ENCODE measurements at regions not wholly inside any gene's neighbourhood (a gene's known extent, or its start where the extent isn't known, plus 50 kb on each side); places are given as distances from the start of the nearest gene placed in this dataset.
A peak's percentile ranks its signal among the peaks of the same experiment; 100 is the strongest.
"Not testable (repeated sequence)": the region's sequence is repeated elsewhere in the genome, so short reads cannot be mapped to it uniquely, and the experiment has no call there.

DNA sequence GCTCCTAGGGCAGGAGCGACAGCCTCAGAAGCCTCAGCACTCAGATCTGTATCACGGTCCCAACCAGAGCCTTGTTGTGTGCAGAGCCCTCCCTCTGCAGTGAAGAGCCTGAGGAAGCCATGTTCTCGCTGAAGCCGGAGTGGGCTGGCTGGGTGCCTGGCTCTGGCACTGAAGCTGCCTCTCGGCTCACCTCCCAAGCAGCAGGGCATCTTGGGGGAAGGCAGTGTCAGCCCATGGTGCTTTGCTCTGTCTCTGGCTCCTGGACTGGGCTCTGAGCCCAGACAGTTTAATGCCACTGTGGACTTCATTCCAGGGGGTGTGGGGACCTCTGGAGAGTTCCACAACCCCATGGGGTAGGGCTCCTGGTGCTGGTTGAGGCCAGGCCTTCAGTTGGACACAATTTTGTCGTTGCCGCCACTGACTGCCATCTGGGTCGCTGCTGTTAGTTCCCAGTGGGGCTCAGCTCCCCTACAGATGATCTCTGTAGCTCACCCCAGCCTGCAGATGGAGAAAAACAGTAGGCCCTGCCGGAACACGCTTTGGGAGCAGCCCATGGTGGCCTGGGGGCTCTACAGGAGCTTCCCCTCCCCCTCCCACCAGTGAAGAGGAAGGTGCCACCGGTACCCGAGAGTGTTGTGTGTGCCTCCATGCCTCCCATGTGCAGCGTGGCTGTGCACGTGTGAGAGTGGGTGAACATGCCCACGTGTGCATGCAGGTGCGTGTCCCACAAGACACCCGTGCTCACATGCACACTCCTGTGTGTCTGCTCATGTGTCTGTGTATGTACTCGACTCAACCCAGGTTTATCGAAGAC is 86.5 kb upstream of the B3GAT1 start:
- peak; percentile 67 for DNase-seq (ENCODE audit: low spot score)

- DNase-seq (ENCODE audit: low spot score) = no peak
These were observed 85.5 kb upstream of the B3GAT1 start for GRCh38 chr11:134497586-134497985.

- not testable (repeated sequence) for DNase-seq (ENCODE audit: low spot score)
These were observed 84.0 kb upstream of the B3GAT1 start for GRCh38 chr11:134496058-134496457.

GRCh38 chr11:134494395-134494794 is 82.4 kb upstream of the B3GAT1 start:
- not testable (repeated sequence) for DNase-seq (ENCODE audit: low spot score)

- not testable (repeated sequence) for DNase-seq (ENCODE audit: low spot score)
These were observed 80.4 kb upstream of the B3GAT1 start for GRCh38 chr11:134492411-134492810.

- DNase-seq (ENCODE audit: low spot score) = no peak
These were observed 77.7 kb upstream of the B3GAT1 start for GRCh38 chr11:134489728-134490127.

GRCh38 chr11:134488913-134489312 is 76.9 kb upstream of the B3GAT1 start:
- DNase-seq (ENCODE audit: low spot score) = no peak

DNA sequence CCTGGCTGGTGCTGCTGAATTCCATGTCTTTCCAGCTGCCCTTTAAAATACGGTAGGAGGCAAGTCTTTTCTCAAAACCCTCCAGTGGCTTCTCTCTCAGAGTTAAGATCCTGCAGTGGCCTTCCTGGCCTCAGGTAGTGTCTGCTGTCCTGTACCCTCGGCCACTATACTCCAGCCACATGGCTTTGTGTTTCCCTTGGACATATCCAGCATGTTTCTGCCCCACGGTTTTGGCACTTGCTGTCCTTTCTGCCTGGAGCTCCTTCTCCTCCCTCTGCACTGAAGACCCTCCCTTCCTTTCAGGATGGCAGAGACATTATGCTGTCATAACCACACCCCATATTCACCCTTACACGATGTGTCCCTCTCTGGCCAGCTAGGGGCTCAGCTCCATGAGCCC is 76.5 kb upstream of the B3GAT1 start:
- no peak for DNase-seq (ENCODE audit: low spot score)

- DNase-seq (ENCODE audit: low spot score) = no peak
These were observed 75.7 kb upstream of the B3GAT1 start for GRCh38 chr11:134487696-134488095.

GRCh38 chr11:134486704-134487103 is 74.7 kb upstream of the B3GAT1 start:
- DNase-seq (ENCODE audit: low spot score) = no peak

GRCh38 chr11:134486106-134486505 is 74.1 kb upstream of the B3GAT1 start:
- DNase-seq (ENCODE audit: low spot score) = no peak

DNA sequence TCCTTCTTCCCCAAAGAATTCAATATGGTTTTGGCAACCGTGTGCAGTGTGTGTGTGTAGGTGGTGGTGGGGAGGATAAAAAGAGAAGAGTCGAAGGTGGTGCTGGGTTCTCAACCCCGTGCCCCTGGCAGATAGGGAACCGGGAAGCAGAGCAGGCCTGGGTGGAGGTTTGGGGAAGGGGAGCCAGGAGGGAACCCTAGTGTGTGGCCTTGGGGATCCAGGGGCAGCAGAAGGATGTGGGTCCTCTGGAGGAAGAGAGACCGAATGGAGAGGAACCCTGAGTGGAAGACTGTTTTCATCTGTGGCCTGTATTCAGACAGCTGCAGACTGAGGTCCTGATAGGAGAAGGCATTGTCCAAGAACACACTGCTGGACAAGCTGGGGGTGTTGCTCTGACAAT is 73.3 kb upstream of the B3GAT1 start:
- DNase-seq (ENCODE audit: low spot score) = no peak

- DNase-seq (ENCODE audit: low spot score) = no peak
These were observed 71.8 kb upstream of the B3GAT1 start for GRCh38 chr11:134483857-134484256.

DNA sequence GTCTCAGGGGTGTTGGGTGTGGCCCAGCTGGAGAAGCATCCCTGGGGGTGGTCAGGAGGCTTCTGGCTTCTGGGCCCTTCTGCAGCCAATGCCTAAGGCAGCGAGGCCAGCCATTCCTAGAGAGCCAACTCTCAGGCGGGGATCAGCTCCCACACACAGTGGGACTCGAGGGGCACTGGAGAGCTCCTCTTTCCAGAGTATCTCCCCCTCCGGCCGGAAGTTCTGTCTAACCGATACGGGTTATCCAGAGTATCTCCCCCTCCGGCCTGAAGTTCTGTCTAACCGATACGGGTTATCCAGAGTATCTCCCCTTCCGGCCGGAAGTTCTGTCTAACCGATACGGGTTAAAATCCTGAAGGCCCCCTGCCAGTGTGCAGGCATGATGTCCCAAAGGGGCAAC is 71.2 kb upstream of the B3GAT1 start:
- DNase-seq (ENCODE audit: low spot score) = no peak

- no peak for DNase-seq (ENCODE audit: low spot score)
These were observed 70.8 kb upstream of the B3GAT1 start for GRCh38 chr11:134482865-134483264.

DNA sequence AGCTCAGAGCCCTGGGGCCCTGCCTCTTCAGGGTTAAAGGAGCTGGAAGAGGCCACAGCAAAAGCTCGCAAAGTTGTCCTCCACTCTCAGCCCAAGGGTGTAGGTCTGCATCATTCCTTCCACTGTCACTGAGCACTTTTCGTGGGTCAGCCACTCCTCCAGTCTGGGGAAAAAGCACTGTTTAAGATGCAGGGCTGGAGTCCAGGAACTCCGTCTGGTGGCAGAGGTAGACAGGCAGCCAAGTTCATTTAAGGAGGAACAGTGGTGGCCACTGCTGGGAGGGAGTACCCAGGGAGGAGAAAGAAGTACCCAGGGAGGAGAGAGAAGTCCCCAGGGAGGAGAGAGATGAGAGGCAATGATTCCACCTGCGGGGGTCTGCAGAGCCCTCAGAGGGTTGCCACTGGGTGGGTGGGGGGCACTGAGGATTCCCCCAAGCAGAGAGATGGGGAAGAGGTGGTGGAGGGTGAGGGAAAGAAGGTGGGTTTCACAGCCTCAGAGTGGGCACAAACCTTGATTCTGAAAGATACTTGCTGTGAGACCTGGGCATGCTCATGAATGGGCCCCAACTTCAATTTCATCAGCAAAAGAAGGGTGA is 70.0 kb upstream of the B3GAT1 start:
- no peak for DNase-seq (ENCODE audit: low spot score)

GRCh38 chr11:134481135-134481534 is 69.1 kb upstream of the B3GAT1 start:
- no peak for DNase-seq (ENCODE audit: low spot score)

DNA sequence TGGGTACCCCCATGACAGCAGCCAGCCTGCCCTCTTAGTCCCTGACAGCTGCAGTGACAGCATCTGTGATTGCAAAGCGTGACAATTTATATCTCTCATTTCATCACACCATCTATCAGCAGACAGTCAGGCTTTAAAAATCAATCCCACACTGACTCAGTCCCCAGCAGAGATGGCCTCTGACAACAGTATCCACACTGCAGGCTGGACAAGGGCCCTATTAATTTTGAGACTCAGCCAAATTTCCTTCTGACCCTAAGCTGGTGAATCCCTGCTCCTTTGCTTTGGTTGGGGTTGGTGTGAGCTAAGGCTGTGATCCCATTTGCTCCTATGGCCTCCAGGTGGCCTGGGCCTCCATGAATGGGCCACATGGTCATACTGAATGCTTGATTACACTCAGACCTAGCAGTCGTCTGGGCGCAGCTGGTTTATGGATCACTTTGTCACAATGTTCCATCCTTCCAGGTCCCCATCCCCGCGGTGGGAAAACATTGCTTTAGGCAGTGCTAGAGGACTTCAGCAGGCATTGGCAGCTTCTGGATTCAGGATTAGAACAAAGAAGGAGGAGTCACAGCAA is 68.2 kb upstream of the B3GAT1 start:
- no peak for DNase-seq (ENCODE audit: low spot score)

DNA sequence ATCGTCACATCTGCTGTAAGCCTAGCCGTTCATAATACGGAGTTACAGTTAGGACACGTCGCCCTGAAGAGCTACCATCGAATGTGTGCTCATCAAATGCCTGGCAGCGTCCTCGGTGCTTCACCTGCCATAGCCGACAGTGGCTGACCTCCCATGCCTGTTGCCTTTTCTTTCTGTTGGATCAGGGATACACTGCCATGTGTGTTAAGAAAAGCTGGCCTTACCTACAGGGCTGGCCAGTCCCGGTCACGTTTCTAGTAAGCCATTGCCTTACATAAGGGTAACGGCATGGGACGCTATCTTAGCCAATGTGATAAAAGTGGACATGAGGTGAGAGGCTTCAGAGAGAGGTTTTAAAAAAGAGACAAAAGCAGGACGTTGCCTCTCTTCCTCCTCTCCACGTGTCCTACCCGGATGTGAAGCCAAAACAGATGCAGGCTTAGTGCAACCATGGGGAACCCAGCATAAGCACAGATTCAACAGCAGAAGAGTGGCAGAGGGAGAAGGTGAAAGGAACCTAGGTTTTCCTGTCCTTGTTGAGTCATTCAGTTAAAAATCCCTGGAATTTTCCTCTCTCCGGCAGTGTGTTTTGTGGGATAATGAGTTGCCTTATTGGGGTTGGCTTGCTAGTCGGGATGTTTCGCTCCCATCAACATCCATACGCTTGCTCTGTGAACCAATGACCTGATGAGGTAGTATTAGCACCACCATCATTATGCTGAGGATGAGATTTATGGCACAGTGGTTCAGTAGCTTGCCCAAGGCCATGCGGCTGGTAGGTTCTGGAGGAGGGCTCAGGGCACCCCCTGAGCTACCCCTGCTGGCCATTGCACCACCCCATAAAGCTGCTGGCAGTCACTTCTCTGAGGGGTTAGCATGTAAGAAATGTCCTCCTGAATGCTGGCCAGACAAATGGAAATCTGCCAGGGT is 67.4 kb upstream of the B3GAT1 start:
- DNase-seq (ENCODE audit: low spot score) = no peak

GRCh38 chr11:134478611-134479010 is 66.6 kb upstream of the B3GAT1 start:
- no peak for DNase-seq (ENCODE audit: low spot score)

GRCh38 chr11:134478176-134478575 is 66.1 kb upstream of the B3GAT1 start:
- no peak for DNase-seq (ENCODE audit: low spot score)

GRCh38 chr11:134477486-134477885 is 65.4 kb upstream of the B3GAT1 start:
- DNase-seq (ENCODE audit: low spot score) = no peak

Measured in cerebellar cortex (tissue), 1 donor.